H1 (cell line): ENCODE measurements at regions not wholly inside any gene's neighbourhood (a gene's known extent, or its start where the extent isn't known, plus 50 kb on each side); places are given as distances from the start of the nearest gene placed in this dataset.

Experiments used
- CTCF ChIA-PET: fragments of 300-600 bp; sonication (Branson Sonifier 250); formaldehyde crosslinking; loops from one replicate; lab custom pipeline; 2021; ENCODE audit not compliant: partially characterized antibody; lab: Charles Lee
- POLR2A ChIA-PET: fragments of 300-600 bp; sonication (Branson Sonifier 250); formaldehyde crosslinking; loops from one replicate; lab custom pipeline; 2021; ENCODE audit warnings: inconsistent platforms; ENCODE audit not compliant: partially characterized antibody; lab: Charles Lee
- DNase-seq, 2 experiments: peaks; one replicate each; pipeline versions ENCODE4 v3.0.0 to v3.0.0-alpha.2; 2010 to 2022; ENCODE audit warnings: low spot score in 2 of 2, low read depth in 1 of 2, mixed read lengths in 1 of 2
- FAIRE-seq: peaks from 2 replicates; lab custom pipeline; 2011; peaks lifted over from hg19 to GRCh38; lab: Jason Lieb, UNC
- H2AFZ ChIP-seq: 2 replicates; pipeline ENCODE4 v1.8.1; 2012; ENCODE audit warnings: low read length, inconsistent platforms
- H2AK5ac ChIP-seq: 2 replicates; pipeline ENCODE4 v1.6.1; 2013; ENCODE audit warnings: low read depth, low read length
- H2BK120ac ChIP-seq: replicated peaks from 2 replicates; pipeline ENCODE3; 2013; ENCODE audit warnings: low read depth, low read length, inconsistent platforms
- H2BK12ac ChIP-seq: 2 replicates; pipeline ENCODE4 v1.6.1; 2013; ENCODE audit warnings: low read depth, low read length
- H2BK15ac ChIP-seq: 2 replicates; pipeline ENCODE4 v1.6.1; 2013; ENCODE audit warnings: low read length
- H2BK20ac ChIP-seq: 2 replicates; pipeline ENCODE4 v1.6.1; 2013; ENCODE audit warnings: low read length
- H2BK5ac ChIP-seq: 2 replicates; pipeline ENCODE4 v1.6.1; 2013; ENCODE audit warnings: low read depth, low read length
- H3K14ac ChIP-seq: 2 replicates; pipeline ENCODE4 v1.6.1; 2013; ENCODE audit warnings: inconsistent platforms; ENCODE audit not compliant: insufficient read length
- H3K18ac ChIP-seq: 2 replicates; pipeline ENCODE4 v1.6.1; 2013; ENCODE audit warnings: low read length; ENCODE audit errors: extremely low read depth
- H3K23ac ChIP-seq: 2 replicates; pipeline ENCODE4 v1.6.1; 2013; ENCODE audit warnings: inconsistent platforms; ENCODE audit not compliant: insufficient read length
- H3K23me2 ChIP-seq: 2 replicates; pipeline ENCODE4 v1.6.1; 2013; ENCODE audit warnings: low read depth, low read length
- H3K27ac ChIP-seq: 2 replicates; pipeline ENCODE4 v1.6.1; 2011; ENCODE audit warnings: low read depth, low read length, inconsistent platforms
- H3K27me3 ChIP-seq, 4 experiments: replicated peaks in 1 of 4; 1 replicate in 1 of 4; 2 replicates in 3 of 4; pipeline versions ENCODE4 v1.6.1 to v1.8.1; 2011 to 2013; ENCODE audit warnings: low read length in 3 of 4, mild to moderate bottlenecking in 3 of 4, inconsistent platforms in 2 of 4, mixed read lengths in 2 of 4, moderate library complexity in 1 of 4; ENCODE audit not compliant: control insufficient read depth in 3 of 4, insufficient read depth in 3 of 4; ENCODE audit errors: extremely low read depth in 1 of 4
- H3K36me3 ChIP-seq, 4 experiments: 2 replicates each; pipeline versions ENCODE4 v1.6.1 to v1.8.1; 2011 to 2013; ENCODE audit warnings: mild to moderate bottlenecking in 4 of 4, low read length in 3 of 4, moderate library complexity in 2 of 4, control low read depth in 1 of 4, inconsistent platforms in 1 of 4; ENCODE audit not compliant: insufficient read depth in 4 of 4, control insufficient read depth in 2 of 4
- H3K4ac ChIP-seq: replicated peaks from 2 replicates; pipeline ENCODE3; 2013; ENCODE audit warnings: low read length, low read depth, mixed read lengths, inconsistent platforms; ENCODE audit not compliant: insufficient read length
- H3K4me1 ChIP-seq, 4 experiments: replicated peaks in 1 of 4; 1 replicate in 1 of 4; 2 replicates in 3 of 4; pipeline versions ENCODE4 v1.6.1 to v1.8.1; 2011 to 2013; ENCODE audit warnings: low read length in 3 of 4, inconsistent platforms in 2 of 4, mixed read lengths in 1 of 4; ENCODE audit not compliant: insufficient read depth in 4 of 4, control insufficient read depth in 3 of 4
- H3K4me2 ChIP-seq, 2 experiments: 2 replicates each; pipeline versions ENCODE4 v1.6.1 to v1.8.1; 2011 to 2013; ENCODE audit warnings: low read depth in 2 of 2, low read length in 2 of 2, control low read depth in 1 of 2, inconsistent platforms in 1 of 2, mild to moderate bottlenecking in 1 of 2; ENCODE audit not compliant: insufficient read depth in 1 of 2
- H3K4me3 ChIP-seq, 4 experiments: fragments of 200-600, 300-600 bp in 1 of 4; sonication (generic), shearing (Covaris generic), sonication (Bioruptor Twin) in 1 of 4; 2 replicates each; pipeline versions ENCODE4 v1.5.1 to v1.8.1; 2011 to 2016; ENCODE audit warnings: low read length in 4 of 4, low read depth in 3 of 4, control low read depth in 2 of 4, inconsistent platforms in 2 of 4, mild to moderate bottlenecking in 2 of 4, mixed read lengths in 1 of 4, moderate library complexity in 1 of 4; ENCODE audit not compliant: insufficient read depth in 2 of 4; ENCODE audit errors: extremely low read depth in 1 of 4
- H3K56ac ChIP-seq: replicated peaks from 2 replicates; pipeline ENCODE3; 2013; ENCODE audit warnings: low read depth, mild to moderate bottlenecking, mixed read lengths, low read length, inconsistent platforms; ENCODE audit not compliant: insufficient read length
- H3K79me1 ChIP-seq: 2 replicates; pipeline ENCODE4 v1.6.1; 2013; ENCODE audit warnings: low read depth, low read length, control low read depth
- H3K79me2 ChIP-seq, 2 experiments: 2 replicates each; pipeline versions ENCODE4 v1.6.1 to v1.8.1; 2012 to 2013; ENCODE audit warnings: low read length in 2 of 2, mild to moderate bottlenecking in 2 of 2, inconsistent platforms in 1 of 2; ENCODE audit not compliant: insufficient read depth in 2 of 2, control insufficient read depth in 1 of 2
- H3K9ac ChIP-seq, 4 experiments: replicated peaks in 1 of 4; 1 replicate in 1 of 4; 2 replicates in 3 of 4; pipeline versions ENCODE4 v1.6.1 to v1.8.1; 2011 to 2013; ENCODE audit warnings: low read depth in 3 of 4, low read length in 3 of 4, control low read depth in 2 of 4, mild to moderate bottlenecking in 2 of 4, moderate library complexity in 2 of 4, inconsistent platforms in 1 of 4; ENCODE audit errors: extremely low read depth in 1 of 4
- H3K9me3 ChIP-seq, 2 experiments: 2 replicates each; pipeline versions ENCODE4 v1.6.1 to v1.8.1; 2012 to 2013; ENCODE audit warnings: mild to moderate bottlenecking in 2 of 2, moderate library complexity in 2 of 2, control low read depth in 1 of 2, inconsistent platforms in 1 of 2, low read depth in 1 of 2, low read length in 1 of 2, mixed read lengths in 1 of 2; ENCODE audit not compliant: insufficient read depth in 2 of 2
- H4K20me1 ChIP-seq, 2 experiments: replicated peaks in 1 of 2; 2 replicates each; pipeline versions ENCODE3 to v1.8.1; 2011 to 2013; ENCODE audit warnings: inconsistent platforms in 2 of 2, low read length in 2 of 2, mild to moderate bottlenecking in 1 of 2; ENCODE audit not compliant: insufficient read depth in 2 of 2, control insufficient read depth in 1 of 2
- H4K5ac ChIP-seq: 2 replicates; pipeline ENCODE4 v1.6.1; 2013; ENCODE audit warnings: low read length, low read depth, mixed read lengths, inconsistent platforms; ENCODE audit not compliant: insufficient read length
- H4K8ac ChIP-seq: 2 replicates; pipeline ENCODE4 v1.8.0; 2013; ENCODE audit warnings: mild to moderate bottlenecking, moderate library complexity, low read length, inconsistent platforms; ENCODE audit not compliant: insufficient read depth; ENCODE audit errors: extremely low read depth
- H4K91ac ChIP-seq: replicated peaks from 2 replicates; pipeline ENCODE3; 2013; ENCODE audit warnings: low read length, mixed read lengths, inconsistent platforms; ENCODE audit not compliant: insufficient read length
- CEBPB ChIP-seq: IDR thresholded peaks from 2 replicates; pipeline ENCODE4 v1.6.1; 2012; ENCODE audit warnings: low read depth, low read length
- CHD1 ChIP-seq: IDR thresholded peaks from 2 replicates; pipeline ENCODE4 v1.6.1; 2012; ENCODE audit warnings: low read depth, low read length, improper control_type of control experiment
- MAFK ChIP-seq: IDR thresholded peaks from 2 replicates; pipeline ENCODE4 v1.6.1; 2012; ENCODE audit warnings: low read depth, mild to moderate bottlenecking, improper control_type of control experiment, low read length
- MAX ChIP-seq: IDR thresholded peaks from 2 replicates; pipeline ENCODE4 v1.6.1; 2012; ENCODE audit warnings: inconsistent platforms
- NANOG ChIP-seq: IDR thresholded peaks from 2 replicates; pipeline ENCODE4 v1.6.1; 2011; ENCODE audit warnings: low read length, low read depth, mild to moderate bottlenecking, inconsistent platforms; ENCODE audit not compliant: insufficient read depth, poor library complexity, severe bottlenecking
- RFX5 ChIP-seq: IDR thresholded peaks from 2 replicates; pipeline ENCODE4 v1.6.1; 2011; ENCODE audit warnings: low read depth, low read length, improper control_type of control experiment, borderline replicate concordance
- SIX5 ChIP-seq: IDR thresholded peaks from 2 replicates; pipeline ENCODE4 v1.6.1; 2011; ENCODE audit warnings: mild to moderate bottlenecking, low read depth, low read length
- SP1 ChIP-seq: IDR thresholded peaks from 2 replicates; pipeline ENCODE4 v1.6.1; 2011; ENCODE audit warnings: low read depth, low read length
- YY1 ChIP-seq: IDR thresholded peaks from 2 replicates; pipeline ENCODE4 v1.6.1; 2011; ENCODE audit warnings: low read depth, mild to moderate bottlenecking, low read length
- WGBS, 2 experiments: shearing (Covaris generic) in 1 of 2; methylation state at CpG; one replicate each; pipeline versions ENCODE4 v1.1.6 to v1.1.7; 2013 to 2015; ENCODE audit warnings: low lambda C conversion rate in 2 of 2, mixed read lengths in 2 of 2, inconsistent platforms in 1 of 2, low coverage in 1 of 2, missing lambda C conversion rate in 1 of 2; ENCODE audit not compliant: insufficient replicate concordance in 2 of 2, insufficient coverage in 1 of 2, insufficient read length in 1 of 2; ENCODE audit errors: extremely low coverage in 1 of 2, missing lambda C conversion rate in 1 of 2; 5-methylcytosine and 5-hydroxymethylcytosine counted together

GRCh38 chr21:27467366-27467765 lies 500.5 kb upstream of the ADAMTS5 start:
- Histone ChIP-seq H3K23ac (no peak overlapping the region), H3K4me3 (no peak overlapping the region), H3K4me1 (no peaks in the 10 kb centered on the region), H3K18ac (no peak overlapping the region), H3K27ac (no peak overlapping the region), H2AK5ac (no peak overlapping the region), H3K23me2 (no peaks in the 10 kb centered on the region), H2BK15ac (no peak overlapping the region), H4K5ac (no peak overlapping the region), H3K79me1 (no peaks in the 10 kb centered on the region), H3K4ac (no peak overlapping the region), H3K9me3 (no peaks in the 10 kb centered on the region), H3K4me2 (no peak overlapping the region), H3K56ac (no peak overlapping the region), H3K27me3 (no peaks in the 10 kb centered on the region), H2BK5ac (no peak overlapping the region), H3K36me3 (no peaks in the 10 kb centered on the region), H2BK20ac (no peak overlapping the region), H4K8ac (no peak overlapping the region), H2BK12ac (no peak overlapping the region), H2AFZ (no peak overlapping the region), H2BK120ac (no peak overlapping the region), H4K20me1 (no peaks in the 10 kb centered on the region), H4K91ac (no peak overlapping the region), H3K14ac (no peak overlapping the region), H3K79me2 (no peaks in the 10 kb centered on the region), H3K9ac (no peak overlapping the region)
- DNase-seq (no peak), FAIRE-seq (no peak)
- 95% methylated on average over 2 of the region's 2 CpGs; no CpG with 5 or more reads in 1 of the 2 experiments for WGBS, 2 experiments
- CTCF ChIA-PET, result interaction anchor here (1.1 kb wide), 1 partner anchor 613 kb away, joined by 3 read pairs; no protein-coding TSS in a partner anchor
- POLR2A ChIA-PET, result no interaction called here
- no peak for TF ChIP-seq YY1
- TF ChIP-seq CHD1, result no peak
- TF ChIP-seq SIX5, result no peak
- TF ChIP-seq NANOG, result no peak
- no peak for TF ChIP-seq CEBPB
- no peak for TF ChIP-seq MAFK
- no peak for TF ChIP-seq MAX
- no peak for TF ChIP-seq RFX5
- no peak for TF ChIP-seq SP1
